Keratinocyte (primary cell): ENCODE measurements at regions not wholly inside any gene's neighbourhood (a gene's known extent, or its start where the extent isn't known, plus 50 kb on each side); places are given as distances from the start of the nearest gene placed in this dataset.

Experiments
- DNase-seq: peaks from one replicate; pipeline ENCODE4 v3.0.0-alpha.2; 2011; ENCODE audit warnings: low read depth, missing footprints, low spot score
- FAIRE-seq: peaks from 2 replicates; lab custom pipeline; 2011; peaks lifted over from hg19 to GRCh38; lab: Jason Lieb, UNC
- H2AFZ ChIP-seq: 2 replicates; pipeline ENCODE4 v1.6.0; 2012; ENCODE audit warnings: low read length, control low read depth, inconsistent platforms; ENCODE audit not compliant: control insufficient read depth
- H3K27ac ChIP-seq: 2 replicates; pipeline ENCODE4 v1.5.1; 2011; ENCODE audit warnings: low read length; ENCODE audit not compliant: control insufficient read depth, insufficient read depth
- H3K27me3 ChIP-seq: 3 replicates; pipeline ENCODE4 v1.6.0; 2011; ENCODE audit warnings: low read length; ENCODE audit not compliant: control insufficient read depth, insufficient read depth; ENCODE audit errors: extremely low read depth
- H3K36me3 ChIP-seq, 2 experiments: 2 replicates in 1 of 2; 3 replicates in 1 of 2; pipeline ENCODE4 v1.5.1; 2011; ENCODE audit warnings: low read length in 2 of 2, mild to moderate bottlenecking in 1 of 2; ENCODE audit not compliant: control insufficient read depth in 2 of 2, insufficient read depth in 2 of 2; ENCODE audit errors: extremely low read depth in 1 of 2
- H3K4me1 ChIP-seq: 3 replicates; pipeline ENCODE4 v1.5.1; 2011; ENCODE audit warnings: low read length; ENCODE audit not compliant: control insufficient read depth, insufficient read depth; ENCODE audit errors: extremely low read depth
- H3K4me2 ChIP-seq: 3 replicates; pipeline ENCODE4 v1.6.0; 2011; ENCODE audit warnings: low read depth, low read length; ENCODE audit not compliant: control insufficient read depth, insufficient read depth; ENCODE audit errors: extremely low read depth
- H3K4me3 ChIP-seq, 3 experiments: fragments of 200-600 bp in 1 of 3; sonication (generic) in 1 of 3; 2 replicates in 2 of 3; 3 replicates in 1 of 3; pipeline ENCODE4 v1.5.1; 2011 to 2016; ENCODE audit warnings: low read length in 3 of 3, mild to moderate bottlenecking in 3 of 3, control low read depth in 2 of 3, inconsistent platforms in 1 of 3, low read depth in 1 of 3, mixed read lengths in 1 of 3, mixed run types in 1 of 3, moderate library complexity in 1 of 3; ENCODE audit not compliant: control insufficient read depth in 2 of 3, insufficient read depth in 2 of 3; ENCODE audit errors: extremely low read depth in 1 of 3
- H3K79me2 ChIP-seq: 2 replicates; pipeline ENCODE4 v1.6.0; 2012; ENCODE audit warnings: low read length; ENCODE audit not compliant: control insufficient read depth, insufficient read depth
- H3K9ac ChIP-seq: 3 replicates; pipeline ENCODE4 v1.6.0; 2011; ENCODE audit warnings: low read length; ENCODE audit not compliant: control insufficient read depth, insufficient read depth; ENCODE audit errors: extremely low read depth
- H3K9me1 ChIP-seq: 3 replicates; pipeline ENCODE4 v1.6.0; 2011; ENCODE audit warnings: low read length; ENCODE audit not compliant: control insufficient read depth, insufficient read depth; ENCODE audit errors: extremely low read depth
- H3K9me3 ChIP-seq: 2 replicates; pipeline ENCODE4 v1.5.1; 2012; ENCODE audit warnings: low read depth, low read length; ENCODE audit not compliant: control insufficient read depth
- H4K20me1 ChIP-seq: 3 replicates; pipeline ENCODE4 v1.6.0; 2011; ENCODE audit warnings: low read length; ENCODE audit not compliant: control insufficient read depth, insufficient read depth; ENCODE audit errors: extremely low read depth
- CTCF ChIP-seq, 3 experiments: IDR thresholded peaks in 1 of 3; conservative IDR thresholded peaks in 1 of 3; optimal IDR thresholded peaks in 1 of 3; 2 replicates in 2 of 3; 3 replicates in 1 of 3; pipeline versions ENCODE3 to v1.5.1; 2011; ENCODE audit warnings: low read length in 3 of 3, mild to moderate bottlenecking in 3 of 3, moderate library complexity in 2 of 3, control low read depth in 1 of 3, inconsistent platforms in 1 of 3; ENCODE audit not compliant: insufficient read depth in 2 of 3; ENCODE audit errors: extremely low read depth in 1 of 3
- EZH2 ChIP-seq: IDR thresholded peaks from one replicate; pipeline ENCODE4 v1.6.1; 2012; ENCODE audit warnings: inconsistent platforms, mild to moderate bottlenecking, low read length, moderate library complexity
- dilution Hi-C: fragments of 300-500 bp; cut with MboI; formaldehyde crosslinking; loops from one replicate; pipeline ENCODE4 v1.7.0; 2020; ENCODE audit warnings: low sequenced_read_pairs; ENCODE audit not compliant: extremely low pct_ligation_motif_present

- Histone ChIP-seq H3K36me3 (no peaks in the 10 kb centered on the region), H3K9me1 (no peaks in the 10 kb centered on the region), H3K4me2 (no peak overlapping the region), H2AFZ (no peak overlapping the region), H4K20me1 (no peaks in the 10 kb centered on the region), H3K9me3 (no peaks in the 10 kb centered on the region), H3K27ac (no peak overlapping the region), H3K4me3 (no peak overlapping the region), H3K79me2 (no peaks in the 10 kb centered on the region), H3K27me3 (no peaks in the 10 kb centered on the region), H3K9ac (no peak overlapping the region), H3K4me1 (no peaks in the 10 kb centered on the region)
- DNase-seq (no peak), FAIRE-seq (no peak)
- no peak for TF ChIP-seq CTCF (optimal IDR thresholded peaks at IDR 0.05 in 1 of 3, IDR thresholded peaks at IDR 0.05 in 1 of 3, conservative IDR thresholded peaks at IDR 0.05 in 1 of 3; ENCODE audit: extremely low read depth in 1 of 3, insufficient read depth in 2 of 3, low read length in 3 of 3)
- no peak for TF ChIP-seq EZH2
- dilution Hi-C loops, result no loop called here
Measured at GRCh38 chr4:117434424-117434823, 349.0 kb upstream of the TRAM1L1 start.

- Histone ChIP-seq H3K27me3 (no peaks in the 10 kb centered on the region), H3K9me1 (no peaks in the 10 kb centered on the region), H3K9ac (no peak overlapping the region), H3K79me2 (no peaks in the 10 kb centered on the region), H2AFZ (no peak overlapping the region), H3K4me3 (no peak overlapping the region), H3K9me3 (no peaks in the 10 kb centered on the region), H3K4me2 (no peak overlapping the region), H4K20me1 (no peaks in the 10 kb centered on the region), H3K4me1 (no peaks in the 10 kb centered on the region), H3K27ac (no peak overlapping the region), H3K36me3 (no peaks in the 10 kb centered on the region)
- TF ChIP-seq EZH2 (no peak), CTCF (optimal IDR thresholded peaks at IDR 0.05 in 1 of 3, IDR thresholded peaks at IDR 0.05 in 1 of 3, conservative IDR thresholded peaks at IDR 0.05 in 1 of 3; ENCODE audit: extremely low read depth in 1 of 3, insufficient read depth in 2 of 3, low read length in 3 of 3) (peak in 1 of 3 experiments; percentile 29)
- dilution Hi-C loops, result no loop called here
- DNase-seq (no peak), FAIRE-seq (no peak)
Measured at GRCh38 chr4:117447925-117448324, 362.5 kb upstream of the TRAM1L1 start.
